GM18909 (cell line): ENCODE measurements at regions not wholly inside any gene's neighbourhood (a gene's known extent, or its start where the extent isn't known, plus 50 kb on each side); places are given as distances from the start of the nearest gene placed in this dataset.

ENCODE experiments used
- ATAC-seq: cut with Tn5 transposase; IDR thresholded peaks from one replicate; pipeline ENCODE4 v1.9.1; 2021; ENCODE audit warnings: mild to moderate bottlenecking; ENCODE audit not compliant: unreplicated experiment, poor library complexity

GRCh38 chr3:194800002-194800401 lies 114.3 kb downstream of the FAM43A start:
- no peak for ATAC-seq

DNA sequence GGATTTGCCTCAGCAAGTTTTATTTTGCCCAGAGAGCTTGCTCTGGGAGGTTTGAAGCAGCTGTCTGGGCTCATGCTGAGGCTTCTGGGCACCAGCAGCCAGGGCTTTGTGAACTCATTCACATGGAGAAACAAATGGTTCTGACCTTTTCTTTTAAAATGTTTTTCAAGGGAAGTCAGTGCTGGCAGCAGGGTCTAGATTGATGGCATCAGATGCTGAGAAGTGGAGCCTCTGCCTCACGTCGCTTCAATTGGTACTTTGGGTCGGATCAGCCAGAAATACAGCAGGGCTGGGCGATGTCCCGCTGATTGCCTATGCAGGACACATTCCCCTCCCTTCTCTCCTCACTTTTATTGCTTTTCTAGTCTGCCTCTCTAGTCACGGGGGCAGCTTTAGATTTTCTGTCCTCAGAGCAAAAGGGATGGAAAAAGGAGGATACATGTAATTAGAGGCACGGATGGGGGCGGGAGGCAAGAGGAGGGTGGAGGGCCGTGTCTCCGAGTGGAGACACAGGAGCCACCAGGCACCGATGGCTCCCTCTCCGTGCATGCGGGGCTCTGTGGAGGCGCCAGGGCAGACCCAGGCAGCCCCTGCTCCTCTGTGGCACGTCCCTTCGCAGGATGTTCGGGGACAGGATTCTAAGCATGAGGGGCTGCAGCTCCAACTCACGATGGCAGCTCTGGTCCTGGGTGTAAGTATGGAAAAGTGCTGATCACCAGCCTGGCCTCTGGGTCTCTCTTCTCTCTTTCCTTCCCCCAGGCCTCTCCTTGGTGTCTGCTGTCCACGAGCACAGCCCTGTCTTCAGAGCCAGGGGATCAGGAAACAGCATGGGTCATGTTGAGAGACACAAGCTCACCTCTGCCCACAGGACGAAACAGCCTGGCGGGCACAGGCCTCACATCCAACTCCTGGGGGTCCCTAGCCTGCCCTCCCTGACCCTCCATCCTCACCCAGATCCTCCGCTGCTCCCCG lies 116.1 kb downstream of the FAM43A start:
- no peak for ATAC-seq

- no peak for ATAC-seq
Measured at GRCh38 chr3:194804796-194805195, 119.1 kb downstream of the FAM43A start.

- ATAC-seq, result no peak
Measured at GRCh38 chr3:194805546-194805945, 119.9 kb downstream of the FAM43A start.

GRCh38 chr3:194806991-194807630 lies 121.4 kb downstream of the FAM43A start:
- ATAC-seq, result no peak

DNA sequence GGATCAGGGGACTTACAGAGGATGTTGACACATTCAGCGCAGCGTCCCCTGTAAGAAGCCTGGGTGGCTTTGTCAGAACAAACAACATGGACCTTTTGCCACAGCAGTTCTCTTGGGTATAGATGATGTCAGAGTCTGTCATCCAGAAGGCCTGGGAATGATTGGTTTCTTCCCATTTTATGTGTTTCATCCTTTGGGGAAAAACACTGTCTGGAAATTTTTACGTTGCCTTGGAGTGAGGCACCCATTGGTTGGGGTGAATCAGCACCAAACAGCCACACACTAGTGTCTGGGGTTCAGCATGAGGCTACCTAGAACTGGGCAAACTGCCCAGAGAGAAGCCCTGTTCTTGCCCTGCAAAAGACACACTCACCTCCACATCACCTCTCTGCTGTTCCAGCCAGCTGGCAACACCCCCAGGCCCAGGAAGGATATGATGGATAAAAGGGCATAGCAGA lies 123.0 kb downstream of the FAM43A start:
- ATAC-seq, result no peak

- ATAC-seq, result no peak
Measured at GRCh38 chr3:194809382-194809781, 123.7 kb downstream of the FAM43A start.

- ATAC-seq, result no peak
Measured at GRCh38 chr3:194810076-194810475, 124.4 kb downstream of the FAM43A start.

GRCh38 chr3:194811118-194811517 lies 125.4 kb downstream of the FAM43A start:
- no peak for ATAC-seq

DNA sequence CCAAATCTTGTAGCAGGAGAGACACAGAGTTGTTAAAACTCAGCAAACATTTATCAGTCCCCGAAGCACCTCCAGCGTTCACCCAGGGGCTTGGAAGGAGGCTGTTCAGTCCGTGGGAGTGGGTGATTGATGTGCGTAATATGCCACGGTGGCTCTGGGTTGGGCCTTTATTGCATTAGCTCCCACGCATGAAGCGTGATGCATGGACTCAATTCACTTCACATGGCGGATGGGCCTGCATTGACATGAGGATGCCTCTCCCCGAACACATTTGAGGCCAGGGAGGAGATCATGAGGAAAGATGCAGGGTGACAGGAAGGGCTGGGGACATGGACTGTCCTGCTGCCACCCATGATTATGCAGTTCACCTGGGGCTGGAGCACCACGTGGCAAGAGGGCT lies 126.5 kb downstream of the FAM43A start:
- ATAC-seq, result no peak

GRCh38 chr3:194814878-194815357 lies 129.2 kb downstream of the FAM43A start:
- no peak for ATAC-seq

DNA sequence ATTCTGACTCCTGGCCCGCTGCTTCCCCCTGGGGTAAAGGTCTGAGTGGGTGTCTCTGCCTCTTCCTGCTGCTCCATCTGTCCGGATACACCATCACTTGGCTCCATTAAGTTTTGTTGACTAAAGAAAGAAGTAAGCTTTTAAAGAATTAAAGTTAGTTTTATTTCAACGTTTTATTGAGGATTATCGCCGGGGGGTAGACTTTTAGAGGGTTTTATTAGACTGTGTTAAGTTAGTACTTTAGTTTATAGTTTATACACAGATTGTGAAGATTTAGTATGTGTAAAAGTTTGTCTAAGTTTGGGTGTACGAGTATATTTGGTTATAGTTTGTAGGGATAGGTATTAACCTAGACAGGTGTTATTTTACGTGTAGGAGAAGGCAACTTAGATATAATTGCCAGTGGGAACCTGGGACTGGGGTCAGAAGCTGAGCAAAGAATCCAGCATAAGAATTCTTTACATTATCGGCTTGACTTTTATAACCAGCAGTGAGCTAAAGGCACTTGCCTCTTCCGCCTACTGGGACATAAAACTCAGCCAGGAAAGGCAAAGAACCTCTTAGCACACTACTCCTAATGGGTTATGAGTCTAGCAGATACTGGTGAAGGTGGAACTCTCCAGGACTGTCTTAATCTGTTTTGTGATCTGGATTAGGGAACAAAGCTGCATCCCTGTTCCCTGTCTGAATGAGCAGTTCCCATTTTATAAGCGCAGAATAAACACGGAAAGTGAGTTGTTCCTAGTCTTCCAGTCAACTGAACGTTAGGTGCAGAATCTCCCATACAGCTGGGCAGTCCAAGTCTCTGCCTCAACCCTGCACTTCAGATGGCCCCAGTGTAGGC lies 131.3 kb downstream of the FAM43A start:
- no peak for ATAC-seq

- no peak for ATAC-seq
Measured at GRCh38 chr3:194817592-194817930, 131.9 kb downstream of the FAM43A start.

- no peak for ATAC-seq
Measured at GRCh38 chr3:194817936-194818335, 132.3 kb downstream of the FAM43A start.

- ATAC-seq, result no peak
Measured at GRCh38 chr3:194824100-194824499, 138.4 kb downstream of the FAM43A start.

GRCh38 chr3:194824701-194825111 lies 139.0 kb downstream of the FAM43A start:
- ATAC-seq, result no peak

GRCh38 chr3:194826594-194826993 lies 140.9 kb downstream of the FAM43A start:
- no peak for ATAC-seq

- ATAC-seq, result no peak
Measured at GRCh38 chr3:194827486-194827885, 141.8 kb downstream of the FAM43A start.

DNA sequence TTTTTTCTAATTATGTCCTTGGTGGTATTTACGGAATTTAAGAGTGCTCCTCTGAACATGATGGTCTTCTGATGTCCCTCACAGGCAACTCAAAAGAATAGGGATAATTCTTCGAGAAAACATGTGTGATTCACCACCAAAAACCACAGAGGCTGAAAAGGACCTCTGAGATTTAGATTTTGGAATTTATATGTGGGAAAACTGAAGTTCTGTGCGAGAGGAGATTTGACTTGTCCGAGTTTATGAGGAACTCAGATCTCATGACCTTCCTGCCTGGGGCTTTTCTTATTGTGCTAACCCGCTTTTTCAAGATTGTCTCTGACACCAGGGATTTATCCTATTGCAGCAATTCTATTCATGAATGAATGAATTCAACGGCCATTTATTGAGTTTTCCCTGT lies 142.4 kb downstream of the FAM43A start:
- ATAC-seq, result no peak

DNA sequence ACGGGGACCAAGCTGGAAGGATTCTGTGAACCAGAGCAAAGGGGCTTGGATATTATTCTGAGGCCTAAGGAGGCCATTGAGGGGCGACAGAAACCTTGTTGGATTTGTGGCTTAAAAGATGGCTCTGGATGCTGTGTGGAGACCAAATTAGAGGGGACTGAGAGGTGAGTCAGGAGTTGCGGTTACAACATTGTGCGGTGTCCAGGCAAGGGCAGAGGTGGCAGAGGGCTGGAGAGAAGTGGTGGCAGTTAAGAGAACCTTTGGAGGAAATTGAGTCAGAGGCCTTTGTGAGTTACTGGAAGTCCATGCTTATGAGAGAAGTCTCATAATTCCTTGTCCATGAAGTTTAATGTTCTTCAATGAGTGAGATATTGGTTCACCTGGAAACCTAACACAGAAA lies 143.2 kb downstream of the FAM43A start:
- ATAC-seq, result no peak

GRCh38 chr3:194830401-194830800 lies 144.7 kb downstream of the FAM43A start:
- ATAC-seq, result no peak
